K562 (cell line): ENCODE measurements at regions not wholly inside any gene's neighbourhood (a gene's known extent, or its start where the extent isn't known, plus 50 kb on each side); places are given as distances from the start of the nearest gene placed in this dataset.

Experiments
- ATF4 ChIP-seq: fragments of 450-650 bp; formaldehyde crosslinking; IDR thresholded peaks from 2 replicates; pipeline ENCODE4 v1.4.0; 2022; ENCODE audit warnings: mild to moderate bottlenecking, moderate library complexity
- CTCF ChIP-seq, 3 experiments: IDR thresholded peaks in 2 of 3; conservative IDR thresholded peaks in 1 of 3; 2 replicates each; pipeline ENCODE4 v1.5.1; 2011 to 2012; ENCODE audit warnings: low read length in 3 of 3, mild to moderate bottlenecking in 3 of 3, control low read depth in 2 of 3, improper control_type of control experiment in 1 of 3, inconsistent platforms in 1 of 3, low read depth in 1 of 3, mixed read lengths in 1 of 3, moderate library complexity in 1 of 3; ENCODE audit not compliant: insufficient read depth in 2 of 3
- DDX20 ChIP-seq: fragments of 450-650 bp; IDR thresholded peaks from 2 replicates; pipeline ENCODE4 v1.6.1; 2016; ENCODE audit warnings: missing genetic modification characterization, low read depth, mild to moderate bottlenecking, missing compliant biosample characterization, moderate library complexity
- ELF4 ChIP-seq: fragments of 450-650 bp; formaldehyde crosslinking; IDR thresholded peaks from 2 replicates; pipeline ENCODE4 v1.4.0; 2022; ENCODE audit warnings: missing genetic modification characterization
- EZH2 ChIP-seq: IDR thresholded peaks from 2 replicates; pipeline ENCODE4 v1.6.1; 2012; ENCODE audit warnings: low read depth, mild to moderate bottlenecking, inconsistent platforms, low read length, borderline replicate concordance
- KAT2B ChIP-seq: IDR thresholded peaks from one replicate; pipeline ENCODE4 v1.6.1; 2012; ENCODE audit warnings: low read depth, mild to moderate bottlenecking, control low read depth, inconsistent platforms, low read length, moderate library complexity
- MCM3 ChIP-seq: fragments of 450-650 bp; IDR thresholded peaks from 2 replicates; pipeline ENCODE4 v1.6.1; 2016
- NCOA1 ChIP-seq: fragments of 450-650 bp; IDR thresholded peaks from 2 replicates; pipeline ENCODE4 v1.6.1; 2016; ENCODE audit warnings: low read depth
- POLR2AphosphoS5 ChIP-seq: IDR thresholded peaks from 2 replicates; pipeline ENCODE4 v1.6.1; 2011; ENCODE audit warnings: mild to moderate bottlenecking, low read depth, low read length, moderate library complexity; ENCODE audit not compliant: control insufficient read depth, insufficient read depth
- RAD21 ChIP-seq, 2 experiments: fragments of 250-450 bp in 1 of 2; fragments of 450-650 bp in 1 of 2; sonication (Bioruptor Pico) in 1 of 2; formaldehyde crosslinking in 1 of 2; IDR thresholded peaks in 1 of 2; conservative IDR thresholded peaks in 1 of 2; 2 replicates each; pipeline versions ENCODE4 v1.4.0 to v1.8.0; 2020 to 2022; ENCODE audit warnings: mild to moderate bottlenecking in 2 of 2, moderate library complexity in 1 of 2
- TF ChIP-seq, protein P1 (sequence below): fragments of 250-450 bp; sonication (Bioruptor Pico); IDR thresholded peaks from 2 replicates; pipeline ENCODE4 v1.9.0; 2021; ENCODE audit warnings: mild to moderate bottlenecking

- TF ChIP-seq MCM3 (no peak), EZH2 (no peak), CTCF (IDR thresholded peaks at IDR 0.05 in 2 of 3, conservative IDR thresholded peaks at IDR 0.05 in 1 of 3; ENCODE audit: insufficient read depth in 2 of 3, low read depth in 1 of 3, low read length in 3 of 3) (no peak), RAD21 (CRISPR knock-in tag; conservative IDR thresholded peaks at IDR 0.05 in 1 of 2, IDR thresholded peaks at IDR 0.05 in 1 of 2) (no peak), KAT2B (no peak), ATF4 (no peak), NCOA1 (no peak), ELF4 (CRISPR knock-in tag) (no peak), POLR2AphosphoS5 (no peak), DDX20 (tag) (no peak)
- TF ChIP-seq, protein P1, sequence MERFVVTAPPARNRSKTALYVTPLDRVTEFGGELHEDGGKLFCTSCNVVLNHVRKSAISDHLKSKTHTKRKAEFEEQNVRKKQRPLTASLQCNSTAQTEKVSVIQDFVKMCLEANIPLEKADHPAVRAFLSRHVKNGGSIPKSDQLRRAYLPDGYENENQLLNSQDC (CRISPR knock-in tag) = no peak
These were observed 158.4 kb upstream of the NAMPT start for GRCh38 chr7:106443156-106443555.
